ENCODE measurements at regions not wholly inside any gene's neighbourhood (a gene's known extent, or its start where the extent isn't known, plus 50 kb on each side); places are given as distances from the start of the nearest gene placed in this dataset.

- DNase-seq (ENCODE audit: low spot score): no peak
Observed at GRCh38 chr6:139569566-139569965, 195.1 kb upstream of the CITED2 start.

GRCh38 chr6:139568956-139569538 is 194.6 kb upstream of the CITED2 start:
- no peak for DNase-seq (ENCODE audit: low spot score)

- no peak for DNase-seq (ENCODE audit: low spot score)
Observed at GRCh38 chr6:139568151-139568955, 193.9 kb upstream of the CITED2 start.

GRCh38 chr6:139567095-139567494 is 192.6 kb upstream of the CITED2 start:
- no peak for DNase-seq (ENCODE audit: low spot score)

- DNase-seq (ENCODE audit: low spot score): no peak
Observed at GRCh38 chr6:139565591-139565990, 191.1 kb upstream of the CITED2 start.

- no peak for DNase-seq (ENCODE audit: low spot score)
Observed at GRCh38 chr6:139557547-139557946, 183.1 kb upstream of the CITED2 start.

GRCh38 chr6:139556532-139556931 is 182.1 kb upstream of the CITED2 start:
- no peak for DNase-seq (ENCODE audit: low spot score)

- DNase-seq (ENCODE audit: low spot score): no peak
Observed at GRCh38 chr6:139553916-139554315, 179.5 kb upstream of the CITED2 start.

GRCh38 chr6:139551376-139551775 is 176.9 kb upstream of the CITED2 start:
- DNase-seq (ENCODE audit: low spot score): no peak

- DNase-seq (ENCODE audit: low spot score): no peak
Observed at GRCh38 chr6:139550361-139550760, 175.9 kb upstream of the CITED2 start.

GRCh38 chr6:139549561-139550070 is 175.2 kb upstream of the CITED2 start:
- no peak for DNase-seq (ENCODE audit: low spot score)

GRCh38 chr6:139547804-139548203 is 173.4 kb upstream of the CITED2 start:
- no peak for DNase-seq (ENCODE audit: low spot score)

GRCh38 chr6:139547122-139547776 is 172.8 kb upstream of the CITED2 start:
- DNase-seq (ENCODE audit: low spot score): peak; percentile 38

- DNase-seq (ENCODE audit: low spot score): no peak
Observed at GRCh38 chr6:139546106-139546472, 171.6 kb upstream of the CITED2 start.

- no peak for DNase-seq (ENCODE audit: low spot score)
Observed at GRCh38 chr6:139545206-139546105, 171.0 kb upstream of the CITED2 start.

- DNase-seq (ENCODE audit: low spot score): no peak
Observed at GRCh38 chr6:139544701-139545057, 170.2 kb upstream of the CITED2 start.

- DNase-seq (ENCODE audit: low spot score): no peak
Observed at GRCh38 chr6:139542351-139542750, 167.9 kb upstream of the CITED2 start.

- no peak for DNase-seq (ENCODE audit: low spot score)
Observed at GRCh38 chr6:139540894-139541293, 166.4 kb upstream of the CITED2 start.

- no peak for DNase-seq (ENCODE audit: low spot score)
Observed at GRCh38 chr6:139540276-139540675, 165.8 kb upstream of the CITED2 start.

- no peak for DNase-seq (ENCODE audit: low spot score)
Observed at GRCh38 chr6:139539852-139540251, 165.4 kb upstream of the CITED2 start.

- DNase-seq (ENCODE audit: low spot score): no peak
Observed at GRCh38 chr6:139538366-139538765, 163.9 kb upstream of the CITED2 start.

Data from D341Med (cell line).